CD4-positive, alpha-beta T cell (primary cell): ENCODE measurements at regions not wholly inside any gene's neighbourhood (a gene's known extent, or its start where the extent isn't known, plus 50 kb on each side); places are given as distances from the start of the nearest gene placed in this dataset.
A peak's percentile ranks its signal among the peaks of the same experiment; 100 is the strongest.

Source experiments
- ATAC-seq: fragments of 200-7000 bp; cut with Tn5 transposase; one replicate; pipeline ENCODE4 v1.10.0; 2022; ENCODE audit warnings: mild to moderate bottlenecking; ENCODE audit not compliant: poor library complexity
- CTCF ChIA-PET: fragments of 350-600 bp; sonication (Branson Sonifier 250); formaldehyde crosslinking; loops from one replicate; lab custom pipeline; 2021; ENCODE audit warnings: antibody characterized with exemption, inconsistent platforms; lab: Charles Lee
- POLR2A ChIA-PET: fragments of 350-600 bp; sonication (Branson Sonifier 250); formaldehyde crosslinking; loops from one replicate; lab custom pipeline; 2021; ENCODE audit warnings: antibody characterized with exemption, inconsistent platforms; lab: Charles Lee
- DNase-seq, 14 experiments: peaks; one replicate each; pipeline ENCODE4 v3.0.0-alpha.2; 2013 to 2020; ENCODE audit warnings: mixed read lengths in 2 of 14
- H3K27ac ChIP-seq, 2 donors: one replicate each; pipeline versions ENCODE4 v1.5.1 to v1.7.0; 2013; ENCODE audit warnings: low read length in 2 of 2, low read depth in 1 of 2, mild to moderate bottlenecking in 1 of 2
- H3K27me3 ChIP-seq, 2 experiments: 1 replicate in 1 of 2; 2 replicates in 1 of 2; pipeline versions ENCODE4 v1.6.1 to v1.7.0; 2013; ENCODE audit warnings: low read length in 2 of 2, control low read depth in 1 of 2, mild to moderate bottlenecking in 1 of 2, moderate library complexity in 1 of 2; ENCODE audit not compliant: insufficient read depth in 2 of 2, control insufficient read depth in 1 of 2
- H3K36me3 ChIP-seq: one replicate; pipeline ENCODE4 v1.6.1; 2013; ENCODE audit warnings: low read length, control low read depth; ENCODE audit not compliant: insufficient read depth
- H3K4me1 ChIP-seq: one replicate; pipeline ENCODE4 v1.6.1; 2013; ENCODE audit warnings: low read length, control low read depth; ENCODE audit not compliant: insufficient read depth
- H3K4me3 ChIP-seq: one replicate; pipeline ENCODE4 v1.5.1; 2013; ENCODE audit warnings: mild to moderate bottlenecking, low read length, moderate library complexity
- H3K9me3 ChIP-seq, 2 experiments: 1 replicate in 1 of 2; 2 replicates in 1 of 2; pipeline versions ENCODE4 v1.6.1 to v1.7.0; 2013; ENCODE audit warnings: low read length in 2 of 2, mild to moderate bottlenecking in 2 of 2, control low read depth in 1 of 2, moderate library complexity in 1 of 2; ENCODE audit not compliant: control insufficient read depth in 1 of 2, insufficient read depth in 1 of 2
- H3K27ac Mint-ChIP-seq: one replicate; pipeline ENCODE4 v1.8.0; 2020; ENCODE audit warnings: mixed read lengths
- H3K27me3 Mint-ChIP-seq: one replicate; pipeline ENCODE4 v1.8.0; 2021; ENCODE audit warnings: mixed read lengths
- H3K36me3 Mint-ChIP-seq: one replicate; pipeline ENCODE4 v1.8.0; 2021; ENCODE audit warnings: low read depth, mixed read lengths
- H3K4me1 Mint-ChIP-seq: one replicate; pipeline ENCODE4 v1.8.0; 2021; ENCODE audit warnings: low read depth, mixed read lengths
- H3K4me3 Mint-ChIP-seq: one replicate; pipeline ENCODE4 v1.8.0; 2020; ENCODE audit warnings: mild to moderate bottlenecking, mixed read lengths
- H3K9me3 Mint-ChIP-seq: one replicate; pipeline ENCODE4 v1.8.0; 2020; ENCODE audit warnings: mixed read lengths
- intact Hi-C, 2 experiments: fragments of 100-400 bp; cut with DNase I in 1 of 2; cut with micrococcal nuclease in 1 of 2; formaldehyde crosslinking; loops; one replicate each; pipeline versions ENCODE4 v1.15.1 to v1.9.0; 2023 to 2025; cut with DNase I, micrococcal nuclease
- TF ChIP-seq, protein P1 (sequence below): fragments of 200-600 bp; IDR thresholded peaks from one replicate; pipeline ENCODE4 v1.8.0; 2022; ENCODE audit warnings: antibody characterized with exemption, mild to moderate bottlenecking

- TF ChIP-seq, protein P1, sequence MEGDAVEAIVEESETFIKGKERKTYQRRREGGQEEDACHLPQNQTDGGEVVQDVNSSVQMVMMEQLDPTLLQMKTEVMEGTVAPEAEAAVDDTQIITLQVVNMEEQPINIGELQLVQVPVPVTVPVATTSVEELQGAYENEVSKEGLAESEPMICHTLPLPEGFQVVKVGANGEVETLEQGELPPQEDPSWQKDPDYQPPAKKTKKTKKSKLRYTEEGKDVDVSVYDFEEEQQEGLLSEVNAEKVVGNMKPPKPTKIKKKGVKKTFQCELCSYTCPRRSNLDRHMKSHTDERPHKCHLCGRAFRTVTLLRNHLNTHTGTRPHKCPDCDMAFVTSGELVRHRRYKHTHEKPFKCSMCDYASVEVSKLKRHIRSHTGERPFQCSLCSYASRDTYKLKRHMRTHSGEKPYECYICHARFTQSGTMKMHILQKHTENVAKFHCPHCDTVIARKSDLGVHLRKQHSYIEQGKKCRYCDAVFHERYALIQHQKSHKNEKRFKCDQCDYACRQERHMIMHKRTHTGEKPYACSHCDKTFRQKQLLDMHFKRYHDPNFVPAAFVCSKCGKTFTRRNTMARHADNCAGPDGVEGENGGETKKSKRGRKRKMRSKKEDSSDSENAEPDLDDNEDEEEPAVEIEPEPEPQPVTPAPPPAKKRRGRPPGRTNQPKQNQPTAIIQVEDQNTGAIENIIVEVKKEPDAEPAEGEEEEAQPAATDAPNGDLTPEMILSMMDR = no peak
- intact Hi-C loops = no loop called here
- ATAC-seq (no peak), DNase-seq (no peak)
- ChIA-PET CTCF (no interaction called here), POLR2A (no interaction called here)
- H3K4me1 ChIP-seq = peaks cover 7% of the 10 kb centered on the region
- no peak overlapping the region for H3K4me3 Mint-ChIP-seq
- no peak overlapping the region for H3K4me3 ChIP-seq
- peaks cover 10% of the 10 kb centered on the region for H3K9me3 Mint-ChIP-seq
- H3K36me3 Mint-ChIP-seq = peaks cover 3% of the 10 kb centered on the region
- peaks cover 10% of the 10 kb centered on the region for H3K27me3 Mint-ChIP-seq
- H3K27ac Mint-ChIP-seq = no peak overlapping the region
- peaks cover 0 to 20% of the 10 kb centered on the region in 2 experiments for H3K9me3 ChIP-seq
- H3K36me3 ChIP-seq = no peaks in the 10 kb centered on the region
- no peak overlapping the region for H3K27ac ChIP-seq
- H3K4me1 Mint-ChIP-seq = peaks cover 19% of the 10 kb centered on the region
- peaks cover 0 to 7% of the 10 kb centered on the region in 2 experiments for H3K27me3 ChIP-seq
Observed at GRCh38 chr12:127143020-127143419, 1124.0 kb upstream of the TMEM132C start.

DNA sequence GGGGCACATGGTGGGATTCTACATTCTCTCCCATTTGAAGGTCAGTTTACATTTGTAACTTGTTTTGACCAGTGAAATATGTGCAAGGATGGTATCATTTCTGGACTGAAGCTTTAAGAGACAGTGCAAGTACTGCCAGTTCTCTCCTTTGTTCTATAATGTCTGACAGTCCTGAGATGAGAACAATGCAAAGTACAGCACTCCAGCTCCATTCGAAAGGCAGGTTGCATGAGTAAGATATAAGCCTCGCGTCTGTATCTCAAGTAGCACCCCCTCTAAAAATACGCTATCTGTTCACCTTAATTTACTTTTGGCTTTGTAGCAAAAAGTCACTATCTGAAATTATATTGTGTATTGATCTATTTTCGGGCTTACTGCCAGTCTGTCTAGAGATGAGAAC, 1122.2 kb upstream of the TMEM132C start:
- H3K9me3 Mint-ChIP-seq = peaks cover 6% of the 10 kb centered on the region
- intact Hi-C loops = no loop called here
- Histone ChIP-seq H3K36me3 (no peaks in the 10 kb centered on the region), H3K4me3 (no peak overlapping the region), H3K4me1 (peaks cover 7% of the 10 kb centered on the region), H3K27ac (no peak overlapping the region), H3K27me3 (peaks cover 0 to 7% of the 10 kb centered on the region in 2 experiments), H3K9me3 (peaks cover 0 to 20% of the 10 kb centered on the region in 2 experiments)
- TF ChIP-seq, protein P1 = no peak
- POLR2A ChIA-PET = no interaction called here
- H3K36me3 Mint-ChIP-seq = no peaks in the 10 kb centered on the region
- no peak overlapping the region for H3K27ac Mint-ChIP-seq
- CTCF ChIA-PET = no interaction called here
- H3K4me1 Mint-ChIP-seq = peaks cover 19% of the 10 kb centered on the region
- DNase-seq (no peak), ATAC-seq (no peak)
- no peak overlapping the region for H3K4me3 Mint-ChIP-seq
- H3K27me3 Mint-ChIP-seq = peaks cover 10% of the 10 kb centered on the region

DNA sequence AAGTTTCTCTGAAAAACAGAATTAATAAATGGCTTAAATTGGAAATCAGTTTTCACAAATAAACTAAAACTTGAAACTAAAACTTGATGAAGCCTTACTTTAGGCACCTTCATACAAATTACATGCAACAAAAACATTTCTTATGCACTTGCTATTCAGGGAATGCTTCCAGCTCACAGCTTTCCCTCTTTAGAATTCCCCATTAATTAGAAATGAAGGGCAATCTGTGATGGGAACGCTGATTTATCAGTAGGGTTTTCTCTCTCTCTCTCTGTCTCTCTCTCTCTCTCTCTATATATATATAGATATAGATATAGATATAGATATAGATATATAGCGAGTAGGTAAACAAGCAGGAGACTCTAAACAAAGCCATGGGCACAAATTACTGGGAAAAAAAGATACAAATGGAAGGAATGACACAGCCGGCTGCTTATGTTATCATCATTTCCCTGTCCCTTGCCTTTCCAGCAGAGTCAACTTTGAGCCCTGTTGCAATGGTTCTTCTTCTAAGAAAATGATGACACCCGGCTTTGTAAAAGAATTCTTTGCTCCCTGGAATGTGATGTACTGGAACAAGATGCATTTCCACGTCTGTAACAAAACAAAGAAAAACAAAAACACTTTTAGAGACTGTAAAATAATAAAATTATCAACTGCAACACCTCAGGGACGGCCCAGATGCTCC, 1121.6 kb upstream of the TMEM132C start:
- H3K36me3 ChIP-seq = no peaks in the 10 kb centered on the region
- Mint-ChIP-seq H3K9me3 (peaks cover 6% of the 10 kb centered on the region), H3K27ac (peak overlapping the region; percentile 36), H3K36me3 (no peaks in the 10 kb centered on the region), H3K27me3 (peaks cover 7% of the 10 kb centered on the region), H3K4me1 (peaks cover 19% of the 10 kb centered on the region), H3K4me3 (peak overlapping the region; percentile 87)
- peaks cover 0 to 20% of the 10 kb centered on the region in 2 experiments for H3K9me3 ChIP-seq
- TF ChIP-seq, protein P1 = no peak
- ChIA-PET POLR2A (interaction anchor here (1.4 to 1.7 kb wide), 2 partner anchors 21 to 62 kb away, joined by 3 to 7 read pairs; no protein-coding TSS in a partner anchor), CTCF (no interaction called here)
- DNase-seq (no peak), ATAC-seq (no peak)
- intact Hi-C loops = no loop called here
- no peak overlapping the region for H3K27ac ChIP-seq
- peaks cover 7% of the 10 kb centered on the region for H3K4me1 ChIP-seq
- peaks cover 0 to 7% of the 10 kb centered on the region in 2 experiments for H3K27me3 ChIP-seq
- peak overlapping the region; percentile 10 for H3K4me3 ChIP-seq
